ENCODE measurements at regions not wholly inside any gene's neighbourhood (a gene's known extent, or its start where the extent isn't known, plus 50 kb on each side); places are given as distances from the start of the nearest gene placed in this dataset.

DNA sequence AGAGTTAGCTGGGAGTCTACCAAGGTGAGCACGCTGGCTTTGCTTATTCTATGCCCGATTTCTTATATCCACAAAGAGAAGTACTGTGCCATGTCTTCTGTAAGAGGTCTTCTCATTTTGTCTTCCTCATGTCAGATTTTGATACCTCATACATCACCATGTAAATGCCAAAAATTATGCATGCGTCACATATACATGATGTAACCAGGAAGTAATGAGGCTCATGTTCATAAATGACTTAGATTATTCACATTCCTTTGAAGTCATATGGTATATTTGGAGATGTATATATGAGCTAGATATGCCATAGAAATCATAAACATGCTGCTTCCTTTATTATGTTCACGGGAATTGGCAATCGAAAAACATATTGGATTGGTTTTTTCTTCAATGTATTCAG is 97.7 kb upstream of the CELF2 start:
- Histone ChIP-seq H3K4me3 (ENCODE audit: low read length in 2 of 2) (no peak overlapping the region), H3K4me1 (ENCODE audit: control insufficient read depth in 2 of 2, insufficient read depth in 2 of 2, low read length in 2 of 2) (peaks cover 0 to 3% of the 10 kb centered on the region in 2 donors), H3K27ac (ENCODE audit: low read depth in 1 of 2, low read length in 1 of 2) (no peak overlapping the region), H3K9me3 (ENCODE audit: control insufficient read depth in 2 of 2, insufficient read depth in 1 of 2, low read length in 1 of 2) (no peaks in the 10 kb centered on the region), H3K27me3 (ENCODE audit: control insufficient read depth in 2 of 2, insufficient read depth in 1 of 2, low read length in 1 of 2) (peaks cover 0 to 5% of the 10 kb centered on the region in 2 donors), H3K36me3 (ENCODE audit: control insufficient read depth in 2 of 2, insufficient read depth in 2 of 2, low read length in 1 of 2) (no peaks in the 10 kb centered on the region)
- no peak for DNase-seq (ENCODE audit: low read depth in 6 of 9, low spot score in 9 of 9)
- 74% methylated on average over 5 of the region's 5 CpGs for WGBS

DNA sequence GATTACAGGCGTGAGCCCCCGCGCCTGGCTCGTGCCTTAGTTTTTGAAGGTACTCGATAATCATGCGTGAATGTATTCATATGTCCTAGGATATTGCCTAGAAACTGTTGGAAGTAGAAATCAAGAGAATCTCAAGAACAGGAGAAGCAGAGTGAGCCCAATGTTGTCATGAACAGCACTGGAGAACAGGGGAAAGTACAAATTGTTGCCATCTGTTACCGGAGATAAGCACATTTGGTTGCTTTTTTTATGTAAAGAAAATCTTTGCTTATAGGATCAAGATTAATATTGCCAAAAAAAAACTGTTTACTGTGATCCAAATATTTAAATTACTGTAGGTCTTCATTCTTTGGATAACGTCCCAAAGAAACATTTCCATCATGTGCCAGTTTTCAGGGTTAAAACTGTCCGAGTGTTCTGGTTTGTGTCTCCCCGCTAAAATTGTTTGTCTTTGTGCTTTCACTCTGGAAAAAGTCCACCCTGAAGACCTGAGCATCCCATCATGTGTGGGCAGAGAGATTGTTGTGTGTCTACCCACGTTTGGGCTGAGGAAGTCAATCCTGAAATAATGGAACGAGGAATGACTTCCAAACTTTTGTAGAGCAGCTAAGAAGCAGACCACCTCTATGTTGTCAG is 95.7 kb upstream of the CELF2 start:
- DNase-seq (ENCODE audit: low read depth in 6 of 9, low spot score in 9 of 9), result no peak
- H3K4me3 ChIP-seq (ENCODE audit: low read length in 2 of 2), result no peak overlapping the region

GRCh38 chr10:10923029-10923651 is 94.5 kb upstream of the CELF2 start:
- Histone ChIP-seq H3K9me3 (ENCODE audit: control insufficient read depth in 2 of 2, insufficient read depth in 1 of 2, low read length in 1 of 2) (no peaks in the 10 kb centered on the region), H3K4me1 (ENCODE audit: control insufficient read depth in 2 of 2, insufficient read depth in 2 of 2, low read length in 2 of 2) (no peaks in the 10 kb centered on the region), H3K27ac (ENCODE audit: low read depth in 1 of 2, low read length in 1 of 2) (no peak overlapping the region), H3K36me3 (ENCODE audit: control insufficient read depth in 2 of 2, insufficient read depth in 2 of 2, low read length in 1 of 2) (no peaks in the 10 kb centered on the region), H3K27me3 (ENCODE audit: control insufficient read depth in 2 of 2, insufficient read depth in 1 of 2, low read length in 1 of 2) (peaks cover 0 to 2% of the 10 kb centered on the region in 2 donors), H3K4me3 (ENCODE audit: low read length in 2 of 2) (no peak overlapping the region)
- DNase-seq (ENCODE audit: low read depth in 6 of 9, low spot score in 9 of 9), result no peak
- 94% methylated on average over 17 of the region's 17 CpGs for WGBS

More for the DNA sequence above, 95.7 kb upstream of the CELF2 start:
- no peaks in the 10 kb centered on the region for H3K9me3 ChIP-seq (ENCODE audit: control insufficient read depth in 2 of 2, insufficient read depth in 1 of 2, low read length in 1 of 2)
- H3K27ac ChIP-seq (ENCODE audit: low read depth in 1 of 2, low read length in 1 of 2), result no peak overlapping the region
- WGBS, result 92% methylated on average over 12 of the region's 12 CpGs
- H3K36me3 ChIP-seq (ENCODE audit: control insufficient read depth in 2 of 2, insufficient read depth in 2 of 2, low read length in 1 of 2), result no peaks in the 10 kb centered on the region
- no peaks in the 10 kb centered on the region for H3K4me1 ChIP-seq (ENCODE audit: control insufficient read depth in 2 of 2, insufficient read depth in 2 of 2, low read length in 2 of 2)
- peaks cover 0 to 6% of the 10 kb centered on the region in 2 donors for H3K27me3 ChIP-seq (ENCODE audit: control insufficient read depth in 2 of 2, insufficient read depth in 1 of 2, low read length in 1 of 2)

GRCh38 chr10:10925667-10926066 is 92.0 kb upstream of the CELF2 start:
- 98% methylated on average over 4 of the region's 4 CpGs for WGBS
- DNase-seq (ENCODE audit: low read depth in 6 of 9, low spot score in 9 of 9), result no peak
- no peak overlapping the region for H3K4me3 ChIP-seq (ENCODE audit: low read length in 2 of 2)
- no peaks in the 10 kb centered on the region for H3K4me1 ChIP-seq (ENCODE audit: control insufficient read depth in 2 of 2, insufficient read depth in 2 of 2, low read length in 2 of 2)
- no peaks in the 10 kb centered on the region for H3K36me3 ChIP-seq (ENCODE audit: control insufficient read depth in 2 of 2, insufficient read depth in 2 of 2, low read length in 1 of 2)
- H3K27me3 ChIP-seq (ENCODE audit: control insufficient read depth in 2 of 2, insufficient read depth in 1 of 2, low read length in 1 of 2), result peaks cover 0 to 2% of the 10 kb centered on the region in 2 donors
- H3K27ac ChIP-seq (ENCODE audit: low read depth in 1 of 2, low read length in 1 of 2), result no peak overlapping the region
- no peaks in the 10 kb centered on the region for H3K9me3 ChIP-seq (ENCODE audit: control insufficient read depth in 2 of 2, insufficient read depth in 1 of 2, low read length in 1 of 2)

- H3K36me3 ChIP-seq (ENCODE audit: control insufficient read depth in 2 of 2, insufficient read depth in 2 of 2, low read length in 1 of 2), result no peaks in the 10 kb centered on the region
- no peak for DNase-seq (ENCODE audit: low read depth in 6 of 9, low spot score in 9 of 9)
- no peak overlapping the region for H3K4me3 ChIP-seq (ENCODE audit: low read length in 2 of 2)
- peaks cover 0 to 2% of the 10 kb centered on the region in 2 donors for H3K27me3 ChIP-seq (ENCODE audit: control insufficient read depth in 2 of 2, insufficient read depth in 1 of 2, low read length in 1 of 2)
- 96% methylated on average over 1 of the region's 1 CpG for WGBS
- no peaks in the 10 kb centered on the region for H3K9me3 ChIP-seq (ENCODE audit: control insufficient read depth in 2 of 2, insufficient read depth in 1 of 2, low read length in 1 of 2)
- no peak overlapping the region for H3K27ac ChIP-seq (ENCODE audit: low read depth in 1 of 2, low read length in 1 of 2)
- H3K4me1 ChIP-seq (ENCODE audit: control insufficient read depth in 2 of 2, insufficient read depth in 2 of 2, low read length in 2 of 2), result no peaks in the 10 kb centered on the region
These were observed 90.1 kb upstream of the CELF2 start for GRCh38 chr10:10927608-10928007.

- no peaks in the 10 kb centered on the region for H3K36me3 ChIP-seq (ENCODE audit: control insufficient read depth in 2 of 2, insufficient read depth in 2 of 2, low read length in 1 of 2)
- H3K9me3 ChIP-seq (ENCODE audit: control insufficient read depth in 2 of 2, insufficient read depth in 1 of 2, low read length in 1 of 2), result no peaks in the 10 kb centered on the region
- H3K4me1 ChIP-seq (ENCODE audit: control insufficient read depth in 2 of 2, insufficient read depth in 2 of 2, low read length in 2 of 2), result no peaks in the 10 kb centered on the region
- H3K27me3 ChIP-seq (ENCODE audit: control insufficient read depth in 2 of 2, insufficient read depth in 1 of 2, low read length in 1 of 2), result peaks cover 0 to 2% of the 10 kb centered on the region in 2 donors
- no peak overlapping the region for H3K4me3 ChIP-seq (ENCODE audit: low read length in 2 of 2)
- 94% methylated on average over 8 of the region's 8 CpGs for WGBS
- no peak overlapping the region for H3K27ac ChIP-seq (ENCODE audit: low read depth in 1 of 2, low read length in 1 of 2)
- DNase-seq (ENCODE audit: low read depth in 6 of 9, low spot score in 9 of 9), result no peak
These were observed 86.5 kb upstream of the CELF2 start for GRCh38 chr10:10930979-10931743.

DNA sequence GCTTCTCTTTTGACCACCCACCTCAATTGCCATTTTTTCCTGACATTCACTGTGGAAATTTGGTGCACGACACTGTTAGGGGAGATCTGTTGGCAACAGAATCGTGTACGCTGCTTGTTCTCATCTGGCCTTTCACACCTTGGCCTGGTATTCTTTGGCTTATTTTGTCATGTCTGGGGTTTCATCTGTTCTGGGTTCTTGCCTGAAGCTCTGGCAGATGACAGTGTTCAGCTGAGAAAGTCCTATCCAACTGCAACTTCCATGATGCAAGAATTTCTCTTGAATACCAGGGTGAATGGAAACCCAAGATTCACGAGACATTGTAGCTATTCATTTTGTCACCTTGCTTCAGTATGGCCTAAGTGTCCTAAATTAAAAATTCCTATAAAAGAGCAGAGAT is 82.6 kb upstream of the CELF2 start:
- Histone ChIP-seq H3K4me3 (ENCODE audit: low read length in 2 of 2) (no peak overlapping the region), H3K9me3 (ENCODE audit: control insufficient read depth in 2 of 2, insufficient read depth in 1 of 2, low read length in 1 of 2) (no peaks in the 10 kb centered on the region), H3K27ac (ENCODE audit: low read depth in 1 of 2, low read length in 1 of 2) (no peak overlapping the region), H3K36me3 (ENCODE audit: control insufficient read depth in 2 of 2, insufficient read depth in 2 of 2, low read length in 1 of 2) (no peaks in the 10 kb centered on the region), H3K4me1 (ENCODE audit: control insufficient read depth in 2 of 2, insufficient read depth in 2 of 2, low read length in 2 of 2) (no peaks in the 10 kb centered on the region), H3K27me3 (ENCODE audit: control insufficient read depth in 2 of 2, insufficient read depth in 1 of 2, low read length in 1 of 2) (no peaks in the 10 kb centered on the region)
- 94% methylated on average over 4 of the region's 4 CpGs for WGBS
- DNase-seq (ENCODE audit: low read depth in 6 of 9, low spot score in 9 of 9), result no peak

DNA sequence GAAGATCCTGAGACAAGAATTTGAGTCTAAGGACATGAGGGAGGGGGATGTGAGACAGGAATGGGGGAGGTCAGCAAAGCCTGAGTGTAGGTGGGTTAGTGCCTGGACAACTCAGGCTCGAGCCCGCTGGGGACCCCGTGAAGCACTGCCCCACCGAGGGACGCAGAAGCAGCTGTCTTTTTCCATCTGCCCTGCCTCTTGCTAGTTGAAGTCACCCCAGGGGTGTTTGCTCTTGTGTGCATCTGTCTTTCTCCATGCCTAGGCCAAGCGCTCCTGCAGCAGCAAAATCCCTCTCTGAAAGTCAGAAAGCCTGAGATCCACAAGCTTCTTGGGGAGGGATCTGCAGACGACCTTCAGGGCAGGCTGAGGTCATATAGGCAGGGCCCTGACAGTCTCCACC is 79.0 kb upstream of the CELF2 start:
- WGBS, result 94% methylated on average over 7 of the region's 7 CpGs
- Histone ChIP-seq H3K4me3 (ENCODE audit: low read length in 2 of 2) (no peak overlapping the region), H3K9me3 (ENCODE audit: control insufficient read depth in 2 of 2, insufficient read depth in 1 of 2, low read length in 1 of 2) (no peaks in the 10 kb centered on the region), H3K27me3 (ENCODE audit: control insufficient read depth in 2 of 2, insufficient read depth in 1 of 2, low read length in 1 of 2) (no peaks in the 10 kb centered on the region), H3K27ac (ENCODE audit: low read depth in 1 of 2, low read length in 1 of 2) (no peak overlapping the region), H3K36me3 (ENCODE audit: control insufficient read depth in 2 of 2, insufficient read depth in 2 of 2, low read length in 1 of 2) (no peaks in the 10 kb centered on the region), H3K4me1 (ENCODE audit: control insufficient read depth in 2 of 2, insufficient read depth in 2 of 2, low read length in 2 of 2) (no peaks in the 10 kb centered on the region)
- no peak for DNase-seq (ENCODE audit: low read depth in 6 of 9, low spot score in 9 of 9)

DNA sequence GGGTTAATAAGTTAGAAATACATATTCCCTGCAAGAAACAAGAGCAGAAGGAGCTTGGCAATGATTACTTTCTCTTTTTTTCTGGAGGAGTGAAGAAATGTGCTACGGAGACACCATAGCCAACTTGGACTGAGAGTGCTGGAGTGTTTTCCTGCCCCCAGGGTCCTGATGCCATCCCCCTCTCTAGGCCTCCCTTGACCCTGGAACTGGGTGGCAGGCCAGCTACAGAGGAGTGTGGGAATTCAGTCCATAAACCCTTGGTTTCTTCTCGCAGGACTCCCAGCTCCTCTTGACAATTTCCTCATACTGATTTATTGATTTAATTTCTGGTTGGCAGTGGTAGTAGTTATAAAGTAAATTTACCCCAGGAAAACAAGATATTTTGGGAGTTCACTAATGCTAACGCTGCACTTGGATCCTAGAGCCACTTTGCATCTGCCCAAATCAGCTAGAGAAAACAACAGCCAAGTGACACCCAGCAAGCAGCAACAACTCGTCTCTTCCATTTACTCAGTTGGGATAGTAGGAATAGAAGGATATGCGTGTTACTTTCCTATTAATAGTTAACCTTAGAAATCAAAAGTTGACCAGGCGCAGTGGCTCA is 76.4 kb upstream of the CELF2 start:
- H3K36me3 ChIP-seq (ENCODE audit: control insufficient read depth in 2 of 2, insufficient read depth in 2 of 2, low read length in 1 of 2), result no peaks in the 10 kb centered on the region

More for the DNA sequence above, 76.4 kb upstream of the CELF2 start:
- 95% methylated on average over 6 of the region's 6 CpGs for WGBS
- no peaks in the 10 kb centered on the region for H3K9me3 ChIP-seq (ENCODE audit: control insufficient read depth in 2 of 2, insufficient read depth in 1 of 2, low read length in 1 of 2)
- DNase-seq (ENCODE audit: low read depth in 6 of 9, low spot score in 9 of 9), result no peak
- H3K4me3 ChIP-seq (ENCODE audit: low read length in 2 of 2), result no peak overlapping the region
- peaks cover 0 to 2% of the 10 kb centered on the region in 2 donors for H3K27me3 ChIP-seq (ENCODE audit: control insufficient read depth in 2 of 2, insufficient read depth in 1 of 2, low read length in 1 of 2)
- H3K4me1 ChIP-seq (ENCODE audit: control insufficient read depth in 2 of 2, insufficient read depth in 2 of 2, low read length in 2 of 2), result no peaks in the 10 kb centered on the region
- H3K27ac ChIP-seq (ENCODE audit: low read depth in 1 of 2, low read length in 1 of 2), result no peak overlapping the region
